Activated CD4-positive, alpha-beta memory T cell treated with anti-CD3 and anti-CD28 coated beads, Interleukin-2, amount 10 ng/mL, durations not matched to agents 7 days and 5 days (primary cell): ENCODE measurements at regions not wholly inside any gene's neighbourhood (a gene's known extent, or its start where the extent isn't known, plus 50 kb on each side); places are given as distances from the start of the nearest gene placed in this dataset.
"Not testable (repeated sequence)": the region's sequence is repeated elsewhere in the genome, so short reads cannot be mapped to it uniquely, and the experiment has no call there.

Experiments
- CTCF ChIA-PET: fragments of 350-600 bp; sonication (Branson Sonifier 250); formaldehyde crosslinking; loops from one replicate; lab custom pipeline; 2021; ENCODE audit warnings: antibody characterized with exemption, inconsistent platforms; lab: Charles Lee
- POLR2A ChIA-PET: fragments of 350-600 bp; sonication (Branson Sonifier 250); formaldehyde crosslinking; loops from one replicate; lab custom pipeline; 2021; ENCODE audit warnings: antibody characterized with exemption; lab: Charles Lee
- DNase-seq: peaks from one replicate; pipeline ENCODE4 v3.0.0-alpha.2; 2020
- H3K27ac Mint-ChIP-seq: one replicate; pipeline ENCODE4 v1.8.0; 2021; ENCODE audit warnings: mild to moderate bottlenecking, mixed read lengths
- H3K27me3 Mint-ChIP-seq: one replicate; pipeline ENCODE4 v1.8.0; 2021; ENCODE audit warnings: mixed read lengths
- H3K36me3 Mint-ChIP-seq: one replicate; pipeline ENCODE4 v1.8.0; 2021; ENCODE audit warnings: low read depth, mixed read lengths
- H3K4me1 Mint-ChIP-seq: one replicate; pipeline ENCODE4 v1.8.0; 2021; ENCODE audit warnings: mixed read lengths
- H3K4me3 Mint-ChIP-seq: one replicate; pipeline ENCODE4 v1.8.0; 2021; ENCODE audit warnings: mild to moderate bottlenecking, mixed read lengths
- H3K9me3 Mint-ChIP-seq: one replicate; pipeline ENCODE4 v1.8.0; 2021; ENCODE audit warnings: mixed read lengths

DNA sequence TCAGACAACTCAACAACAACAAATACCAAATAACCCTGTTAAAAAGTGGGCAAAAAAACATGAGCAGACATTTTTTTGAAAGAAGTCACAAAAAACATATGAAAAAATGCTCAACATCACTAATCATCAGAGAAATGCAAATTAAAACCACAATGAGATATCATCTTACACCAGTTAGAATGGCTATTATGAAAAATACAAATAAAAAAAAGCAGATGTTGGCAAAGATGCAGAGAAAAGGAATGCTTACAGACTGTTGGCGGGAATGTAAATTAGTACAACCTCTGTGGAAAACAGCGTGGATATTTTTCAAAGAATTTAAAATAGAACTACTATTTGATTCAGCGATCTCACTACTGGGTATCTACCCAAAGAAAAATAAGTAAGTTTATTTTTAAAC, 114.0 kb downstream of the SLC38A4 start:
- Mint-ChIP-seq H3K27ac (no peak overlapping the region), H3K9me3 (no peaks in the 10 kb centered on the region), H3K4me1 (no peaks in the 10 kb centered on the region), H3K27me3 (peaks cover 12% of the 10 kb centered on the region), H3K4me3 (no peak overlapping the region), H3K36me3 (no peaks in the 10 kb centered on the region)
- POLR2A ChIA-PET: no interaction called here
- no peak for DNase-seq
- CTCF ChIA-PET: no interaction called here

DNA sequence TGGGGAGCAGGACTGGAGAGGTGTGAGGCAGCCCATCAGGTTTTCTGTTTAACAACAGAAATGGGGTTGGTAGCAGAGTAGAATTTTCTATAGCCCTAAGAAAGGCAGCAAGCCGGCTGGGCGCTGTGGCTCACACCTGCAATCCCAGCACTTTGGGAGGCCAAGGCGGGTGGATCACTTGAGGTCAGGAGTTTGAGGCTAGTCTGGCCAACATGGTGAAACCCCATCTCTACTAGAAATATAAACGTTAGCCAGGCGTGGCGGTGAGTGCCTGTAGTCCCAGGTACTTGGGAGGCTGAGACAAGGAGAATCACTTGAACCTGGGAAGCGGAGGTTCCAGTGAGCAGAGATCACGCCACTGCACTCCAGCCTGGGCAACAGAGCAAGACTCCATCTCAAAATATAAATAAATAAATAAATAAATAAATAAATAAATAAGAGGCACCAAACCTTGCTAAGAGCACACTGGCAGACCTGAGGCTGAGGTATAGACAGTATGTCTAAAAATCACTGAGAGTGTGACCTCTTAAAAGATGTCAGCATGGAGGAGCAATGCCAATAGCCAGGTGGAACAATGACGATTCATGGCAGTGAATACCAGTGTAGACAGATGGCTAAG, 115.6 kb downstream of the SLC38A4 start:
- no peak for DNase-seq
- Mint-ChIP-seq H3K36me3 (no peaks in the 10 kb centered on the region), H3K9me3 (no peaks in the 10 kb centered on the region), H3K4me1 (no peaks in the 10 kb centered on the region), H3K4me3 (no peak overlapping the region), H3K27ac (no peak overlapping the region), H3K27me3 (peaks cover 9% of the 10 kb centered on the region)
- ChIA-PET CTCF (no interaction called here), POLR2A (no interaction called here)

DNA sequence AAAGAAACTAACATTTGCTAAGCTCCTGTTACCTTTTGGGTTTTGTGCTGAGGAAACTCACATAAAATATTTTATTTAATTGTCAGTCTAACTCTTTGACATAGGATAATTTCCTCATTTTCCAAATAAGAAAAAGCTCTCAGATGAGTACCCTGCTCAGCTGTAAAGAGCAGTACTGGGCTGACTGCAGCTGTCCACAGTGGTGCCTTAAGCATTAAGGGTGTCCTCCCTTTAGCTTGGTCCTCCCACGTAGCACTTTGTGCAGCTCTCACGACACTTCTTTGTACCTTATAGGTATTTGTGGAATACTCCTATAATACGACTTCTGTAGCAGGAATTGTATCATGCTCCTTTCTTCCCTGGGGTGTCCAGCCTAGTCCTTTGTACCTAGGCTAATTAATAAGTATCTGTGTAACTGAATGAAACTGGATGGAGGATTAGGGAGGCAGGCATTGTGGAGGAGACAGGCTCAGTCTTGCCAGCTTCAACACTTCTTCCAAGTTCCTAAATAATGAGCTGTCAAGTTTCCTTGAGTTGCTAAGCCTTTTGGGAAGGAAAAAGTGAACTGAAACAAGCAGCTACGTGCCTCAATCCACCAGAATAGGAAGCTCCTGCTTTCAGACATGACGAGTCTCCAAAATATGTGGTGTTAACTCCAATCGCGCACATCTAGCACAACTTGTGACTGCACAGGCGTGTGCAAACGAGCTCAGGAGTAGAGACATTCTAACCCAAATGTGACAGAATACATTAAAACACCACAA, 123.0 kb downstream of the SLC38A4 start:
- Mint-ChIP-seq H3K9me3 (peaks cover 7% of the 10 kb centered on the region), H3K4me1 (no peaks in the 10 kb centered on the region), H3K4me3 (no peak overlapping the region), H3K36me3 (no peaks in the 10 kb centered on the region), H3K27me3 (peaks cover 10% of the 10 kb centered on the region), H3K27ac (no peak overlapping the region)
- POLR2A ChIA-PET: no interaction called here
- no peak for DNase-seq
- CTCF ChIA-PET: no interaction called here

DNA sequence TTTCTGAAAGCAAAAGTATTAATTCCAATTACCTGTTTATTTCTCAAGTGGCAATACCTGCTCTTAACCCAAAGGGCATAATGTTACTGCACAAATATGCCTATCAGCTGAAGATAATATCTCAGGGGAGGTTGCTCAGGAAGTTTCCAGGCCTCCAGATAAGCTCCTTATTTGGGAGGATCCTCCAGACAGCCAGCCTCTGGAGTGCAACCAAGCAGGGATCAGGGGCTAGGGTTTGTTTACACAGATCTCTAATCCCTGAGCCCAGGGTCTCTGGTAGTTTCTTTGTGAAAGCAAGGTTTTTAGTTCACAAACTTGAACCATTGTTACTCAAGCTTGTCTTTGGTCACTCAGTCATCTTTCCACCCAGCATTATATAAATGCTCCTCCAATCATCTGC, 124.4 kb downstream of the SLC38A4 start:
- ChIA-PET POLR2A (no interaction called here), CTCF (no interaction called here)
- no peaks in the 10 kb centered on the region for H3K36me3 Mint-ChIP-seq
- H3K27me3 Mint-ChIP-seq: peaks cover 9% of the 10 kb centered on the region
- no peak overlapping the region for H3K27ac Mint-ChIP-seq
- no peaks in the 10 kb centered on the region for H3K4me1 Mint-ChIP-seq
- DNase-seq: no peak
- H3K9me3 Mint-ChIP-seq: peaks cover 8% of the 10 kb centered on the region
- H3K4me3 Mint-ChIP-seq: no peak overlapping the region

- Mint-ChIP-seq H3K4me3 (no peak overlapping the region), H3K4me1 (no peaks in the 10 kb centered on the region), H3K36me3 (no peaks in the 10 kb centered on the region), H3K9me3 (peaks cover 8% of the 10 kb centered on the region), H3K27ac (no peak overlapping the region), H3K27me3 (peaks cover 9% of the 10 kb centered on the region)
- no peak for DNase-seq
- CTCF ChIA-PET: no interaction called here
- POLR2A ChIA-PET: no interaction called here
Measured at GRCh38 chr12:46699986-46700385, 125.8 kb downstream of the SLC38A4 start.

GRCh38 chr12:46698003-46698402, 127.8 kb downstream of the SLC38A4 start:
- H3K4me3 Mint-ChIP-seq: no peak overlapping the region
- no peak overlapping the region for H3K27ac Mint-ChIP-seq

GRCh38 chr12:46693518-46693917, 132.3 kb downstream of the SLC38A4 start:
- ChIA-PET POLR2A (no interaction called here), CTCF (no interaction called here)
- DNase-seq: no peak
- Mint-ChIP-seq H3K27me3 (peaks cover 3% of the 10 kb centered on the region), H3K27ac (no peak overlapping the region), H3K4me1 (no peaks in the 10 kb centered on the region), H3K4me3 (no peak overlapping the region), H3K9me3 (peaks cover 6% of the 10 kb centered on the region), H3K36me3 (no peaks in the 10 kb centered on the region)

More at GRCh38 chr12:46698003-46698402, 127.8 kb downstream of the SLC38A4 start:
- POLR2A ChIA-PET: no interaction called here
- no peaks in the 10 kb centered on the region for H3K4me1 Mint-ChIP-seq
- no peak for DNase-seq
- no peaks in the 10 kb centered on the region for H3K36me3 Mint-ChIP-seq
- peaks cover 8% of the 10 kb centered on the region for H3K9me3 Mint-ChIP-seq
- peaks cover 7% of the 10 kb centered on the region for H3K27me3 Mint-ChIP-seq
- CTCF ChIA-PET: no interaction called here

DNA sequence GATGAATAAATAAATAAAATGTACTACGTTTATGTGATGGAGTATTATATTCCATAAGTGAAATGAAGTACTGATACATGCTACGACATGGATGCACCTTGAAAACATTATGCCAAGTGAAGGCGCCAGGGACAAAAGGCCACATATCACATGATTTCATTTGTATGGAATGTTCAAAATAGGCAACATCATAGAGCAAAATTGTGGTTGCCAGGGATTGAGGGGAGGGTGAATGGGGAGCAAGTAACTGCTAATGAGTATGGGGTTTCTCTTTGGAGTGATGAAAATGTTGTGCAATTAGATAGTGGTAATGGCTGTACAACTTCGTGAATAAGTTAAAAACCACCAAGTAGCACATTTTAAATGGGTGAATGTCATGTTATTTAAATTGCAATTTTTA, 132.8 kb downstream of the SLC38A4 start:
- Mint-ChIP-seq H3K36me3 (no peaks in the 10 kb centered on the region), H3K27ac (no peak overlapping the region), H3K4me3 (no peak overlapping the region), H3K9me3 (peaks cover 3% of the 10 kb centered on the region), H3K27me3 (no peaks in the 10 kb centered on the region), H3K4me1 (no peaks in the 10 kb centered on the region)
- CTCF ChIA-PET: no interaction called here
- no peak for DNase-seq
- POLR2A ChIA-PET: no interaction called here

DNA sequence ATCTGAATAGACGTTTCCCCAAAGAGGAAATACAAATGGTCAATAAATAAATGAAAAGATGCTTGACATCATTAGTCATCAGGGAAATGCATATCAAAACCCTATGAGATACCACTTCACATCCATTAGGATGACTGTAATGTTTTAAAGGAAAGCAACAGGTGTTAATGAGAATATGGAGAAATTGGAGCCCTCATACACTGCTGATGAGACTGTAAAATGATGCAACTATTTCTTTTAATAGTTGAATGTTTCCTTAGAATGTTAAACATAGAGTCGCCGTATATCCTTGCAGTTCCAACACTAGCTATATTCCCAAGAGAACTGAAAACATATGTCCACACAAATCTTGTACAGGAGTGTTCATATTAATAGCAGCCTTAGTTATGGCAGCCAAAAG, 133.2 kb downstream of the SLC38A4 start:
- no peak overlapping the region for H3K27ac Mint-ChIP-seq
- H3K27me3 Mint-ChIP-seq: no peaks in the 10 kb centered on the region
- no peaks in the 10 kb centered on the region for H3K4me1 Mint-ChIP-seq
- no peak for DNase-seq
- POLR2A ChIA-PET: no interaction called here
- H3K9me3 Mint-ChIP-seq: no peaks in the 10 kb centered on the region
- CTCF ChIA-PET: no interaction called here
- H3K36me3 Mint-ChIP-seq: no peaks in the 10 kb centered on the region
- H3K4me3 Mint-ChIP-seq: no peak overlapping the region

- H3K27ac Mint-ChIP-seq: no peak overlapping the region
- H3K4me3 Mint-ChIP-seq: no peak overlapping the region
- no peaks in the 10 kb centered on the region for H3K27me3 Mint-ChIP-seq
- peaks cover 5% of the 10 kb centered on the region for H3K9me3 Mint-ChIP-seq
- no peaks in the 10 kb centered on the region for H3K36me3 Mint-ChIP-seq
- CTCF ChIA-PET: interaction anchor here (0.7 kb wide), 1 partner anchor 1147 kb away, joined by 3 read pairs; no protein-coding TSS in a partner anchor
- POLR2A ChIA-PET: no interaction called here
- no peaks in the 10 kb centered on the region for H3K4me1 Mint-ChIP-seq
- DNase-seq: no peak
Measured at GRCh38 chr12:46686267-46686942, 139.4 kb downstream of the SLC38A4 start.

DNA sequence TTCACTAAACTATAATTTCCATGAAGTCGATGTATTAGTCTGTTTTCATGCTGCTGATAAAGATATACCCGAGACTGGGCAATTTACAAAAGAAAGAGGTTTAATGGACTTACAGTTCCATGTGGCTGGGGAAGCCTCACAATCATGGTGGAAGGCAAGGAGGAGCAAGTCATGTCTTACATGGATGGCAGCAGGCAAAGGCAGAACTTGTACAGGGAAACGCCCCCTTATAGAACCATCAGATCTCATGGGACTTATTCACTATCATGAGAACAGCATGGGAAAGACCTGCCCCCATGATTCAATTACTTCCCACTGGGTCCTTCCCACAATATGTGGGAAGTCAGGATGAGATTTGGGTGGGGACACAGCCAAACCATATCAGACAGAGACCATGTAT, 141.6 kb downstream of the SLC38A4 start:
- CTCF ChIA-PET, DNase-seq, POLR2A ChIA-PET, H3K9me3 Mint-ChIP-seq, H3K27ac Mint-ChIP-seq, H3K4me3 Mint-ChIP-seq, H3K36me3 Mint-ChIP-seq, H3K27me3 Mint-ChIP-seq, H3K4me1 Mint-ChIP-seq: not testable (repeated sequence)

DNA sequence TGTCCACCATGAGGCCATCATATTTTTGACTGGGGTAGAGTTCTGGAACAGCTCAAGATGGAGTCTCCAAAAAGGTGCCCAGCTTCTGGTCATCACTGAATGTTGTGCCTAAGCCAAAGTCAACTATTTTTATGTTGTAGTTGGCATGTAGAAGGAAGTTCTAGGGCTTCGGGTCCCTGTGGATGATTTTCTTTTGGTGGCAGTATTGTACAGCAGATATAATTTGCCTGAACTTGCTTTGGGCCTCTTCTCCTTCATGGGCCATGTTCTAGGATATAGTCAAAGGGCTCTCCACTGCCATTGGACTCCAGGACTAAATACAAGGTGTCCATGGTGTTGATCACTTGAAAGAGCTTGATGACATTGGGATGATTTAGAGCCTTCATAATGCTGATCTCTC, 143.6 kb downstream of the SLC38A4 start:
- ChIA-PET CTCF (interaction anchor here (0.7 kb wide), 1 partner anchor 340 kb away, joined by 3 read pairs; no protein-coding TSS in a partner anchor), POLR2A (no interaction called here)
- no peak for DNase-seq
- no peak overlapping the region for H3K27ac Mint-ChIP-seq
- no peaks in the 10 kb centered on the region for H3K4me1 Mint-ChIP-seq
- H3K36me3 Mint-ChIP-seq: no peaks in the 10 kb centered on the region
- no peaks in the 10 kb centered on the region for H3K27me3 Mint-ChIP-seq
- H3K4me3 Mint-ChIP-seq: no peak overlapping the region
- peaks cover 5% of the 10 kb centered on the region for H3K9me3 Mint-ChIP-seq

DNA sequence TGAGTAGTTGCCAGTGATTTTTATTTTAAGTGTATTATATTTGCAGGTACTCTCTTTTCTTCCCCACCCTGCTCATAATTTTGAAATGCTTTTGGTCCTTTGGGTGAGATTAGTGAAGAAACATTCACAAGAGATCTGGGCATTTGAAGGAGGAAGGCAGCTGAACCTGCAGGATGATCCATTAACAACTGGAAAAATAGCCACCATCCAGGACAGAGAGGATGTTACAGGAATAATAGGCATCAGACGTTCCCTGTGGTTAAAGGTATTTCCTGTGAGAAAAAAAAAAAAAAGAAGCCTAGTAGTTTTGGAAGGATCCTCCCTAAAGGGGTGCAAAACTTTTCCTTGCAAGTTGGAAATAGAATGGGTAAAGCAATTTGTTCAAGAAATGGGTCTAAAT, 145.3 kb downstream of the SLC38A4 start:
- Mint-ChIP-seq H3K4me1 (peaks cover 6% of the 10 kb centered on the region), H3K27ac (no peak overlapping the region), H3K27me3 (no peaks in the 10 kb centered on the region), H3K36me3 (no peaks in the 10 kb centered on the region), H3K9me3 (peaks cover 5% of the 10 kb centered on the region), H3K4me3 (no peak overlapping the region)
- DNase-seq: no peak
- POLR2A ChIA-PET: no interaction called here
- CTCF ChIA-PET: no interaction called here
